ENCODE measurements at regions not wholly inside any gene's neighbourhood (a gene's known extent, or its start where the extent isn't known, plus 50 kb on each side); places are given as distances from the start of the nearest gene placed in this dataset.

DNA sequence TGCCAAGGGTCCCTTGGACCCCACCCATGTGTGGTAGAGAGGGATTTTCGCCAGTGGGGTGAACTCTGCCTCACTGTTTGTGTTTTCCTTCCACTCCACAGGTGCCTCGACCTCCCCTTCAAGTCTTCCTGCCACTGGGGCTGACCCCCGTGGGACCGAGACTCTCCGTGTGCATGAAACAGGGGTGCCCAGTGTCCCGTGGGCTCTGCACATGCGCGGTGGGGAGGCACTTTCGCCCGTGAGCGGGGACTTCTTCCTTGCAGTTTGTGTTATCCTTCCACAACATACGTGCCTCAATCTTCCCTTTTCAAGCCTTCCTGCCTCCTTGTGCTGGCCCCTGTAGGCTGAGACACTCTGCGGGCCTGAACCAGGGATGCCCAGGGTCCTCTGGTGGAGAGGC lies 362.4 kb downstream of the ALG10 start:
- DNase-seq (ENCODE audit: low spot score) (no peak), ATAC-seq (ENCODE audit: low FRiP score) (no peak)
- TF ChIP-seq, protein P1, sequence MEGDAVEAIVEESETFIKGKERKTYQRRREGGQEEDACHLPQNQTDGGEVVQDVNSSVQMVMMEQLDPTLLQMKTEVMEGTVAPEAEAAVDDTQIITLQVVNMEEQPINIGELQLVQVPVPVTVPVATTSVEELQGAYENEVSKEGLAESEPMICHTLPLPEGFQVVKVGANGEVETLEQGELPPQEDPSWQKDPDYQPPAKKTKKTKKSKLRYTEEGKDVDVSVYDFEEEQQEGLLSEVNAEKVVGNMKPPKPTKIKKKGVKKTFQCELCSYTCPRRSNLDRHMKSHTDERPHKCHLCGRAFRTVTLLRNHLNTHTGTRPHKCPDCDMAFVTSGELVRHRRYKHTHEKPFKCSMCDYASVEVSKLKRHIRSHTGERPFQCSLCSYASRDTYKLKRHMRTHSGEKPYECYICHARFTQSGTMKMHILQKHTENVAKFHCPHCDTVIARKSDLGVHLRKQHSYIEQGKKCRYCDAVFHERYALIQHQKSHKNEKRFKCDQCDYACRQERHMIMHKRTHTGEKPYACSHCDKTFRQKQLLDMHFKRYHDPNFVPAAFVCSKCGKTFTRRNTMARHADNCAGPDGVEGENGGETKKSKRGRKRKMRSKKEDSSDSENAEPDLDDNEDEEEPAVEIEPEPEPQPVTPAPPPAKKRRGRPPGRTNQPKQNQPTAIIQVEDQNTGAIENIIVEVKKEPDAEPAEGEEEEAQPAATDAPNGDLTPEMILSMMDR (IDR thresholded peaks at IDR 0.05) = no peak

DNA sequence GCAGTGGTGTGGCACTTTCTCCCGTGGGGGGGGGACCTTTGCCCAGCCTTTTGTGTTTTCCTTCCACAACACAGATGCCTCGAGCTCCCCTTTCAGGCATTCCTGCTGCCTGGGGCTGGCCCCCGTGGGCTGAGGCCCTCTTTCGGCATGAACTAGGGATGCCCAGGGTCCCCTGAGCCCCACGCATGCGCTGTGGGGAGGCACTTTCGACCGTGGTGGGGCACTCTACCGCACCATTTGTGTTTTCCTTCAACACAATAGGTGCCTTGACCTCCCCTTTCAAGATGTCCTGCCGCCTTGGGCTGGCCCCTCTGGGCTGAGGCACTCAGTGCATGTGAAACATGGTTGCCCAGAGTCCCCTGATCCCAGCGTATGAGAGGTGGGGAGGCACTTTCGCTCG lies 363.7 kb downstream of the ALG10 start:
- DNase-seq (ENCODE audit: low spot score) (no peak), ATAC-seq (ENCODE audit: low FRiP score) (no peak)
- TF ChIP-seq, protein P1 (IDR thresholded peaks at IDR 0.05) = no peak

DNA sequence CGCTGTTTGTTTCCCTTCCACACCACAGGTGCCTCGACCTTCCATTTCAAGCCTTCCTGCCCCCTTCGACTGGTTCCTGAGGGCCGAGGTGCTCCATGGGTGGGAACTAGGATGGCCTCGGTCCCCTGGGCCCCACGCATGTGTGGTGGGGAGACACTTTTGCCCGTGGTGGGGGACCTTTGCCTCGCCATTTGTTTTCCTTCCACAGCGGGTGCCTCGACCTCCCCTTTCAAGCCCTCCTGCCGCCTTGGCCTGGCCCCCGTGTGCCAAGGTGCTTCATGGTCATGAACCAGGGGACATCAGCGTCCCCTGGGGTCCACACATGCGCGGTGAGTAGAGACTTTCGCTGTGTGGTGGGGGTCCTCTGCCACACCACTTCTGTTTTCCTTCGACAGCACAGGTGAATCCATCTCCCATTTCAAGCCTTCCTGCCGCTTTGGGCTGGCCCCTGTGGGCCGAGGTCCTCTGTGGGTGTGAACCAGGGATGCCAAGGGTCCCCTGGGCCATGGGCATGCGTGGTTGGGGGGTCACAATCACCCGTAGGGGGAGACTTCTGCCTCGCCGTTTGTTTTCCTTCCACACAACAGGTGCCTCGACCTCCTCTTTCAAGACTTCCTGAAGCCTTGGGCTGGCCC lies 364.4 kb downstream of the ALG10 start:
- DNase-seq (ENCODE audit: low spot score) (no peak), ATAC-seq (ENCODE audit: low FRiP score) (no peak)
- TF ChIP-seq, protein P1 (IDR thresholded peaks at IDR 0.05) = no peak

DNA sequence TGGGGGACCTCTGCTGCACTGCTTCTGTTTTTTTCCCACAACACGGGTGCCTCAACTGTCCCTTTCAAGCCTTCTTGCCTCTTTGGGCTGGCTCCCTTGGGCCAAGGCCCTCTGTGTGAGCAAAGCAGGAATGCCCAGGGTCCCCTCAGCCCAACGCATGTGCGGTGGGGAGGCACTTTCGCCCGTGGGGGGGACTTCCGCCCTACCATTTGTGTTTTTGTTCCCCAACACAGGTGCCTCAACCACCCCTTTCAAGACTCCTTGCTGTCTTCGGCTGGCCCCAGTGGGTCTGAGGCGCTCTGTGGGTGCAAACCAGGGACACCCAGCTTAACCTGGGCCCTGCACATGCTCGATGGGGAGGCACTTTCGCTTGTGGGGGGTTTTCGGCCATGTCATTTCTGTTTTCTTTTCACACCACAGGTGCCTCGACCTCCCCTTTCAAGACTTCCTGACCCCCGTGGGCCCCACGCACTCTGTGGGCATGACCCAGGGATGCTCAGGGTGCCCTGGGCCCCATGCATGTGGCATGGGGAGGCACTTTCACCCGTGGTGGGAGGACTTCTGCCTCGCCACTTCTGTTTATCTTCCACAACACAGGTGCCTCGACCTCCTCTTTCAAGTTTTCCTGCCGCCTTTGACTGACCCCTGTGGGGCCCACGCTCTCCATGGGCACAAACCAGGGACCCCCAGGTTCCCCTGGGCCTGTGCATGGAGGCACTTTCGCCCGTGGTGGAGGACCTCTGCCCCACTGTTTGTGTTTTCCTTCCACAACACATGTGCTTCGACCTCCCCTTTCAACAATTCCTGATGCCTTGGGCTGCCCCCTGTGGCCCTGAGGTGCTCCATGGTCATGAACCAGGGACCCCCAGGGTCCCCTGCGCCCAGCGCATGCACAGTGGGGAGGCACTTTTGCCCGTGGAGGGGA lies 365.7 kb downstream of the ALG10 start:
- ATAC-seq (ENCODE audit: low FRiP score) = no peak
- DNase-seq (ENCODE audit: low spot score) = no peak
- TF ChIP-seq, protein P1 (IDR thresholded peaks at IDR 0.05) = no peak

DNA sequence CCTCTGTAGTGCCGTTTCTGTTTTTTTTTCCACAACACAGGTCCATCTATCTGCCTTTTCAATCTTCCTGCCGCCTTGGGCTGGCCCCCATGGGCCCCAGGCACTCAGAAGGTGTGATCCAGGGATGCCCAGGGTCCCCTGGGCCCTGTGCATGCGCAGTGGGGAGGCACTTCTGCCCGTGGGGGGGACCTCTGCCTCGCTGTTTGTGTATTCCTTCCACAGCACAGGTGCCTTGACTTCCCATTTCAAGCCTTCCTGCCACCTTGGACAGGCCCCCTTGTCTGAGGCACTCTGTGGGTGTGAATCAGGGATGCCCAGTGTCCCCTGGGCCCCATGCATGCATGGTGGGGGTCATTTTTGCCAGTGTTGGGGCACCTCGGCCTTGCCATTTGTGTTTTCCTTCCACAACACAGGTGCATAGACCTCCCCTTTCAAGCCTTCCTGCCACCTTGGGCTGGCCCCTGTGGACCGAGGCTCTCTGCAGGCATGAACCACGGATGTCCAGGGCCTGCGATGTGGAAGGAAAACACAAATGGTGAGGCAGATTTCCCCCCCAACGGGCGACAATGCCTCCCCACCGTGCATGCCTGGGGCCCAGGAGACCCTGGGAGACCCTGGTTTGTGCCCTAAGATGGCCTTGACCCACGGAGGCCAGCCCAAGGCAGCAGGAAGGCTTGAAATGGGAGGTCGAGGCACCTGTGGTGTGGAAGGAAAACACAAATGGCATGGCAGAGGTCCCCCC lies 366.5 kb downstream of the ALG10 start:
- ATAC-seq (ENCODE audit: low FRiP score) (no peak), DNase-seq (ENCODE audit: low spot score) (no peak)
- TF ChIP-seq, protein P1 (IDR thresholded peaks at IDR 0.05) = no peak

DNA sequence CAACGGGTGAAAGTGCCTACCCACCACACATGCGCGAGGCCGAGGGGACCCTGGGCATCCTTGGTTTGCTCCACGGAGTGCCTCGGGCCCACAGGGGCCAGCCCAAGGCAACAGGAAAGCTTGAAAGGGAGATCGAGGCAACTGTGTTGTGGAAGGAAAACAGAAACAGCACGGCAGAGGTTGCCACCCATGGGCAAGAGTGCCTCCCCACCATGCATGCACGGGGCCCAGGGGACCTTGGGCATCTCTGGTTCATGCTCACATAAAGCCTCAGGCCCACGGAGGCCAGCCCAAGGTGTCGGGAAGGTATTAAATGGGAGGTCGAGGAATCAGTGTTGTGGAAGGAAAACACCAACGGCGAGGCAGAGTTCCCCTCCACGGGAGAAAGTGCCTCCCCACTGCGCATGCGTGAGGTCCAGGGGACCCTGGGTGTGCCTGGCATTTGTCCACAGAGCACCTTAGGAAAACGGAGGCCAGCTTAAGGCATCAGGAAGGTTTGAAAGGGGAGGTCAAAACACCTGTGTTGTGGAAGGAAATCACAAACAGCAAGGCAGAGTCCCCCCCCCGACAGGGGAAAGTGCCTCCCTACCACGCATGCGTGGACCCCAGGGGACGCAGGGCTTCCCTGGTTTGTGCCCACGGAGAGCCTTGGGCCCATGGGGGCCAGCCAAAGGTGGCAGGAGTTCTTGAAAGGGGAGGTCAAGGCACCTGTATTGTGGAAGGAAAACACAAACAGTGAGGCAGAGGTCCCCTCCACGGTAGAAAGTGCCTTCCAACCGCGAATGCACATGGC lies 367.3 kb downstream of the ALG10 start:
- no peak for ATAC-seq (ENCODE audit: low FRiP score)
- TF ChIP-seq, protein P1 (IDR thresholded peaks at IDR 0.05) = no peak
- no peak for DNase-seq (ENCODE audit: low spot score)
